DND-41 (cell line): ENCODE measurements at regions not wholly inside any gene's neighbourhood (a gene's known extent, or its start where the extent isn't known, plus 50 kb on each side); places are given as distances from the start of the nearest gene placed in this dataset.

Experiments
- ATAC-seq: fragments of 200-7000 bp; cut with Tn5 transposase; 3 replicates; pipeline ENCODE4 v1.9.1; 2021; ENCODE audit warnings: low read depth; ENCODE audit not compliant: insufficient read depth
- DNase-seq: peaks from one replicate; pipeline ENCODE4 v3.0.0-alpha.2; 2020
- H2AFZ ChIP-seq: 2 replicates; pipeline ENCODE4 v1.6.0; 2012; ENCODE audit warnings: low read depth, low read length
- H3K27ac ChIP-seq: 2 replicates; pipeline ENCODE4 v1.5.1; 2012; ENCODE audit warnings: low read length, inconsistent platforms
- H3K27me3 ChIP-seq: fragments of 200-600 bp; sonication (generic); 2 replicates; pipeline ENCODE4 v1.6.0; 2012; ENCODE audit warnings: low read length, mild to moderate bottlenecking, inconsistent platforms; ENCODE audit not compliant: insufficient read depth, poor library complexity
- H3K36me3 ChIP-seq: 2 replicates; pipeline ENCODE4 v1.5.1; 2012; ENCODE audit warnings: low read length, inconsistent platforms; ENCODE audit not compliant: insufficient read depth
- H3K4me1 ChIP-seq: 2 replicates; pipeline ENCODE4 v1.5.1; 2012; ENCODE audit warnings: mild to moderate bottlenecking, low read length; ENCODE audit not compliant: insufficient read depth
- H3K4me2 ChIP-seq: 2 replicates; pipeline ENCODE4 v1.6.0; 2012; ENCODE audit warnings: mild to moderate bottlenecking, moderate library complexity, low read length, inconsistent platforms; ENCODE audit not compliant: insufficient read depth
- H3K4me3 ChIP-seq, 2 experiments: fragments of 200-600 bp in 1 of 2; shearing (Covaris generic) in 1 of 2; 2 replicates each; pipeline ENCODE4 v1.5.1; 2012 to 2016; ENCODE audit warnings: inconsistent platforms in 2 of 2, low read length in 2 of 2, mild to moderate bottlenecking in 2 of 2, low read depth in 1 of 2, moderate library complexity in 1 of 2
- H3K79me2 ChIP-seq: 2 replicates; pipeline ENCODE4 v1.6.0; 2012; ENCODE audit warnings: low read length, inconsistent platforms; ENCODE audit not compliant: insufficient read depth
- H3K9ac ChIP-seq: 2 replicates; pipeline ENCODE4 v1.6.0; 2012; ENCODE audit warnings: low read depth, mild to moderate bottlenecking, inconsistent platforms, low read length, moderate library complexity
- H3K9me3 ChIP-seq: 2 replicates; pipeline ENCODE4 v1.5.1; 2012; ENCODE audit warnings: low read length, moderate library complexity, mild to moderate bottlenecking, inconsistent platforms; ENCODE audit not compliant: insufficient read depth, severe bottlenecking
- H4K20me1 ChIP-seq: 2 replicates; pipeline ENCODE4 v1.6.0; 2012; ENCODE audit warnings: low read length; ENCODE audit not compliant: insufficient read depth
- EZH2 ChIP-seq: IDR thresholded peaks from 3 replicates; pipeline ENCODE4 v1.6.1; 2012; ENCODE audit warnings: borderline replicate concordance, low read depth, mild to moderate bottlenecking, moderate library complexity, low read length, inconsistent platforms; ENCODE audit not compliant: severe bottlenecking
- TF ChIP-seq, protein P1 (sequence below): IDR thresholded peaks from 2 replicates; pipeline ENCODE4 v1.5.1; 2012; ENCODE audit warnings: borderline replicate concordance, low read length, moderate library complexity, mild to moderate bottlenecking; ENCODE audit not compliant: poor library complexity, severe bottlenecking; ENCODE audit errors: extremely low read depth

DNA sequence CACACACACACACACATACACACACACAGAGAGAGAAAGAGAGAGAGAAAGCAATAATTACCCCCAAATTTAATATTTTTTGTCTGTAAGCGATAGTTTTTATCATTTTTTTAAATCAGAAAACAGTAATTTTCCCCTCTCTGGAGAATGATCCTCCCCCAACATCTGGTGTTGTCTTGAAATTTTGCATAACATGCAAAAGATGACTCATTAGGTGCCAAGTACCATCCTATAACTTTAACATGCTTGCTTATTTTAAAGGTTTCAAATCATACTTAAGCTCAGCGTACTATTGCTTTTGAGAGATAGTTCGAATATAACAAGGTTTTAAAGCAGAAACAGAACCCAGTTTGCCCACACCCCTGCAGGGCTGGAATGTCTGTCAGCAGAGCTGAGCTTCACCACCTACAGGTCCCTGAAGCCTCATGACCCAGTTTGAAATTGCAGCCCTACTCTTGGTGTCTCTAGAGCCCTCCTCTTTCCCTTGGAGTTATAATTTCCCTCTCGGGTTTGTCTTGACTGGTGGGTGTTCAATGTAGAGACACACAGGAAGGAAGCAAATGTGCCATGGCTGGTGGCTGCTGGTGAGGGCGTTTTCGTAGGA, 175.0 kb upstream of the HS3ST1 start:
- H3K9me3 ChIP-seq, result no peaks in the 10 kb centered on the region
- H3K27ac ChIP-seq, result no peak overlapping the region
- no peaks in the 10 kb centered on the region for H3K4me1 ChIP-seq
- H3K9ac ChIP-seq, result no peak overlapping the region
- H3K36me3 ChIP-seq, result no peaks in the 10 kb centered on the region
- no peak overlapping the region for H2AFZ ChIP-seq
- no peak for TF ChIP-seq EZH2
- TF ChIP-seq, protein P1, sequence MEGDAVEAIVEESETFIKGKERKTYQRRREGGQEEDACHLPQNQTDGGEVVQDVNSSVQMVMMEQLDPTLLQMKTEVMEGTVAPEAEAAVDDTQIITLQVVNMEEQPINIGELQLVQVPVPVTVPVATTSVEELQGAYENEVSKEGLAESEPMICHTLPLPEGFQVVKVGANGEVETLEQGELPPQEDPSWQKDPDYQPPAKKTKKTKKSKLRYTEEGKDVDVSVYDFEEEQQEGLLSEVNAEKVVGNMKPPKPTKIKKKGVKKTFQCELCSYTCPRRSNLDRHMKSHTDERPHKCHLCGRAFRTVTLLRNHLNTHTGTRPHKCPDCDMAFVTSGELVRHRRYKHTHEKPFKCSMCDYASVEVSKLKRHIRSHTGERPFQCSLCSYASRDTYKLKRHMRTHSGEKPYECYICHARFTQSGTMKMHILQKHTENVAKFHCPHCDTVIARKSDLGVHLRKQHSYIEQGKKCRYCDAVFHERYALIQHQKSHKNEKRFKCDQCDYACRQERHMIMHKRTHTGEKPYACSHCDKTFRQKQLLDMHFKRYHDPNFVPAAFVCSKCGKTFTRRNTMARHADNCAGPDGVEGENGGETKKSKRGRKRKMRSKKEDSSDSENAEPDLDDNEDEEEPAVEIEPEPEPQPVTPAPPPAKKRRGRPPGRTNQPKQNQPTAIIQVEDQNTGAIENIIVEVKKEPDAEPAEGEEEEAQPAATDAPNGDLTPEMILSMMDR, result no peak
- no peaks in the 10 kb centered on the region for H3K79me2 ChIP-seq
- H3K4me3 ChIP-seq, result no peak overlapping the region
- H4K20me1 ChIP-seq, result no peaks in the 10 kb centered on the region
- no peak for ATAC-seq
- H3K27me3 ChIP-seq, result no peaks in the 10 kb centered on the region
- DNase-seq, result no peak
- no peak overlapping the region for H3K4me2 ChIP-seq

GRCh38 chr4:11602606-11603340, 174.1 kb upstream of the HS3ST1 start:
- no peaks in the 10 kb centered on the region for H3K36me3 ChIP-seq
- ATAC-seq, result no peak
- H3K9ac ChIP-seq, result no peak overlapping the region
- no peak overlapping the region for H2AFZ ChIP-seq
- H3K4me2 ChIP-seq, result no peak overlapping the region
- no peaks in the 10 kb centered on the region for H3K9me3 ChIP-seq
- no peak for TF ChIP-seq EZH2
- TF ChIP-seq, protein P1, result no peak
- no peak overlapping the region for H3K4me3 ChIP-seq
- H4K20me1 ChIP-seq, result no peaks in the 10 kb centered on the region
- no peaks in the 10 kb centered on the region for H3K79me2 ChIP-seq
- no peak for DNase-seq
- H3K4me1 ChIP-seq, result no peaks in the 10 kb centered on the region
- no peak overlapping the region for H3K27ac ChIP-seq
- H3K27me3 ChIP-seq, result no peaks in the 10 kb centered on the region

DNA sequence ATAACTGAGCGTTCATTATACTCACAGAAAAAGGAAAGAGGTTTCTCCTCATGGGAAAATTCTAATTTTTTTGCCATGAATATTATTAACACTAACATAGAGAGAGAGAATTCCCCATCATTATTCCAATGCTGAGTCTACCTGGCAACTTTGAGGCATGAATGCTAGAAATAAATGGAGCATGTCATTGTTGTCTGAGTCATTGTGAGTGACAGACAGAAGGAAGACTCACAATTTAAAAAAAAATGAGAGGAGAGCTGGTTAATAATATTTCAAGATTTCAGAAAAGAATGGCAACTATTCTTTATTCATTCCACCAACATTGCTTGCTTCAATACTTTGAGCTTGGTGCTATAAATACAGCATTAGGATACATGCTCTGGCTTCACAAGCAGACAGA, 170.4 kb upstream of the HS3ST1 start:
- Histone ChIP-seq H2AFZ (no peak overlapping the region), H3K9ac (no peak overlapping the region), H3K9me3 (no peaks in the 10 kb centered on the region), H3K36me3 (no peaks in the 10 kb centered on the region), H3K4me3 (no peak overlapping the region), H3K4me1 (no peaks in the 10 kb centered on the region), H4K20me1 (no peaks in the 10 kb centered on the region), H3K79me2 (no peaks in the 10 kb centered on the region), H3K27me3 (no peaks in the 10 kb centered on the region), H3K27ac (no peak overlapping the region), H3K4me2 (no peak overlapping the region)
- no peak for DNase-seq
- ATAC-seq, result no peak
- TF ChIP-seq EZH2, result no peak
- TF ChIP-seq, protein P1, result no peak
